DND-41 (cell line): ENCODE measurements at regions not wholly inside any gene's neighbourhood (a gene's known extent, or its start where the extent isn't known, plus 50 kb on each side); places are given as distances from the start of the nearest gene placed in this dataset.

ENCODE experiments used
- ATAC-seq: fragments of 200-7000 bp; cut with Tn5 transposase; 3 replicates; pipeline ENCODE4 v1.9.1; 2021; ENCODE audit warnings: low read depth; ENCODE audit not compliant: insufficient read depth
- DNase-seq: peaks from one replicate; pipeline ENCODE4 v3.0.0-alpha.2; 2020
- H2AFZ ChIP-seq: 2 replicates; pipeline ENCODE4 v1.6.0; 2012; ENCODE audit warnings: low read depth, low read length
- H3K27ac ChIP-seq: 2 replicates; pipeline ENCODE4 v1.5.1; 2012; ENCODE audit warnings: low read length, inconsistent platforms
- H3K27me3 ChIP-seq: fragments of 200-600 bp; sonication (generic); 2 replicates; pipeline ENCODE4 v1.6.0; 2012; ENCODE audit warnings: low read length, mild to moderate bottlenecking, inconsistent platforms; ENCODE audit not compliant: insufficient read depth, poor library complexity
- H3K36me3 ChIP-seq: 2 replicates; pipeline ENCODE4 v1.5.1; 2012; ENCODE audit warnings: low read length, inconsistent platforms; ENCODE audit not compliant: insufficient read depth
- H3K4me1 ChIP-seq: 2 replicates; pipeline ENCODE4 v1.5.1; 2012; ENCODE audit warnings: mild to moderate bottlenecking, low read length; ENCODE audit not compliant: insufficient read depth
- H3K4me2 ChIP-seq: 2 replicates; pipeline ENCODE4 v1.6.0; 2012; ENCODE audit warnings: mild to moderate bottlenecking, moderate library complexity, low read length, inconsistent platforms; ENCODE audit not compliant: insufficient read depth
- H3K4me3 ChIP-seq, 2 experiments: fragments of 200-600 bp in 1 of 2; shearing (Covaris generic) in 1 of 2; 2 replicates each; pipeline ENCODE4 v1.5.1; 2012 to 2016; ENCODE audit warnings: inconsistent platforms in 2 of 2, low read length in 2 of 2, mild to moderate bottlenecking in 2 of 2, low read depth in 1 of 2, moderate library complexity in 1 of 2
- H3K79me2 ChIP-seq: 2 replicates; pipeline ENCODE4 v1.6.0; 2012; ENCODE audit warnings: low read length, inconsistent platforms; ENCODE audit not compliant: insufficient read depth
- H3K9ac ChIP-seq: 2 replicates; pipeline ENCODE4 v1.6.0; 2012; ENCODE audit warnings: low read depth, mild to moderate bottlenecking, inconsistent platforms, low read length, moderate library complexity
- H3K9me3 ChIP-seq: 2 replicates; pipeline ENCODE4 v1.5.1; 2012; ENCODE audit warnings: low read length, moderate library complexity, mild to moderate bottlenecking, inconsistent platforms; ENCODE audit not compliant: insufficient read depth, severe bottlenecking
- H4K20me1 ChIP-seq: 2 replicates; pipeline ENCODE4 v1.6.0; 2012; ENCODE audit warnings: low read length; ENCODE audit not compliant: insufficient read depth
- CTCF ChIP-seq: IDR thresholded peaks from 2 replicates; pipeline ENCODE4 v1.5.1; 2012; ENCODE audit warnings: borderline replicate concordance, low read length, moderate library complexity, mild to moderate bottlenecking; ENCODE audit not compliant: poor library complexity, severe bottlenecking; ENCODE audit errors: extremely low read depth
- EZH2 ChIP-seq: IDR thresholded peaks from 3 replicates; pipeline ENCODE4 v1.6.1; 2012; ENCODE audit warnings: borderline replicate concordance, low read depth, mild to moderate bottlenecking, moderate library complexity, low read length, inconsistent platforms; ENCODE audit not compliant: severe bottlenecking

DNA sequence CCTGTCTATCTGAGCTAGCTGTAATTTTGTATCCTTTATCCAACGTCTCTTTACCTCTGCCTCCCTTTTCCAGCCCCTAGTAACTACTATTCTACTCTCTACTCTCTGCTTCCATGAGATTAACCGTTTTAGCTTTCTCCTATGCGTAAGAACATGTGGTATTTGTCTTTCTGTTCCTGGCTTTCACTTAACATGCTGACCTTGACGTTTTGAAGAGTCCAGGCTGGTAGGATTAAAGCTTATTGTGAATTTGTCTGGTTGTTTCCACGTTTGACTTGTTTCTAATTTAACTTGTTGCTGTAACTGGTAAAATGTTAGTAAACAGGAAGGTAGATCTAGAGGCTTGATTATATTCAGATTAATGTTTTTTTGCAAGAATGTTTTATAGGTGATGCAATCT is 385.3 kb downstream of the PSAT1 start:
- no peaks in the 10 kb centered on the region for H4K20me1 ChIP-seq
- H3K27me3 ChIP-seq, result no peaks in the 10 kb centered on the region
- H3K4me2 ChIP-seq, result no peak overlapping the region
- DNase-seq, result no peak
- no peaks in the 10 kb centered on the region for H3K9me3 ChIP-seq
- no peaks in the 10 kb centered on the region for H3K36me3 ChIP-seq
- H2AFZ ChIP-seq, result no peak overlapping the region
- TF ChIP-seq CTCF (no peak), EZH2 (no peak)
- no peaks in the 10 kb centered on the region for H3K79me2 ChIP-seq
- H3K27ac ChIP-seq, result no peak overlapping the region
- no peak overlapping the region for H3K4me3 ChIP-seq
- H3K9ac ChIP-seq, result no peak overlapping the region
- ATAC-seq, result no peak
- no peaks in the 10 kb centered on the region for H3K4me1 ChIP-seq

GRCh38 chr9:78685471-78685870 is 388.5 kb downstream of the PSAT1 start:
- H3K9ac ChIP-seq, result no peak overlapping the region
- DNase-seq (no peak), ATAC-seq (no peak)
- no peak overlapping the region for H2AFZ ChIP-seq
- no peak for TF ChIP-seq CTCF
- TF ChIP-seq EZH2, result no peak
- no peaks in the 10 kb centered on the region for H3K79me2 ChIP-seq
- no peaks in the 10 kb centered on the region for H3K27me3 ChIP-seq
- H3K36me3 ChIP-seq, result no peaks in the 10 kb centered on the region
- no peaks in the 10 kb centered on the region for H3K9me3 ChIP-seq
- no peaks in the 10 kb centered on the region for H3K4me1 ChIP-seq
- no peaks in the 10 kb centered on the region for H4K20me1 ChIP-seq
- no peak overlapping the region for H3K27ac ChIP-seq
- H3K4me3 ChIP-seq, result no peak overlapping the region
- H3K4me2 ChIP-seq, result no peak overlapping the region

- Histone ChIP-seq H4K20me1 (no peaks in the 10 kb centered on the region), H3K27me3 (no peaks in the 10 kb centered on the region), H3K36me3 (no peaks in the 10 kb centered on the region), H3K9ac (no peak overlapping the region), H3K9me3 (no peaks in the 10 kb centered on the region), H3K4me3 (no peak overlapping the region), H3K79me2 (no peaks in the 10 kb centered on the region), H2AFZ (no peak overlapping the region), H3K4me1 (no peaks in the 10 kb centered on the region), H3K27ac (no peak overlapping the region), H3K4me2 (no peak overlapping the region)
- no peak for DNase-seq
- TF ChIP-seq CTCF (no peak), EZH2 (no peak)
- ATAC-seq, result no peak
Measured at GRCh38 chr9:78688796-78689195, 391.9 kb downstream of the PSAT1 start.

GRCh38 chr9:78691542-78691941 is 394.6 kb downstream of the PSAT1 start:
- ATAC-seq (no peak), DNase-seq (no peak)
- Histone ChIP-seq H3K9me3 (no peaks in the 10 kb centered on the region), H3K27ac (no peak overlapping the region), H2AFZ (no peak overlapping the region), H3K9ac (no peak overlapping the region), H3K27me3 (no peaks in the 10 kb centered on the region), H3K79me2 (no peaks in the 10 kb centered on the region), H3K4me2 (no peak overlapping the region), H3K36me3 (no peaks in the 10 kb centered on the region), H4K20me1 (no peaks in the 10 kb centered on the region), H3K4me3 (no peak overlapping the region), H3K4me1 (no peaks in the 10 kb centered on the region)
- TF ChIP-seq EZH2, result no peak
- no peak for TF ChIP-seq CTCF
